ENCODE measurements at regions not wholly inside any gene's neighbourhood (a gene's known extent, or its start where the extent isn't known, plus 50 kb on each side); places are given as distances from the start of the nearest gene placed in this dataset.

DNA sequence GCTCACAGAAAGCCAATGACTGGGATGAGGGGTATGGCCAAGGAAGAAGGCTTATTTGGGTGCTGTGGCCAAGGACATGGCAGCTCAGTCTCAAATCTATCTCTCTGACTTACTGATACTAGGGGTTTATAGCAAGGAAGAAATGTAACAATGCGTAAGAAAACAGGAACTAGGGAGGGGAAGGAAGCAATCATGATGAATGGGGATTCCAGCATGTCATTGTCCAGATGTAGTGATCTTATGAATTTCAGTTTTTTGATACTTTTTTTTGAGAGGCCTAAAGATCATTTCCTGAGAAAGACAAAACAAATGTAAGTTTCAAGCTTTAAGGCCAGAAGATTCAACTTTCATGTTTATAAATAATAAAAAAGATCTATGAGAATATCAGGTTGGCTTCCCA lies 298.6 kb upstream of the FAM98A start:
- H3K36me3 ChIP-seq = no peaks in the 10 kb centered on the region
- TF ChIP-seq CTCF (IDR thresholded peaks at IDR 0.05; ENCODE audit: borderline replicate concordance) = no peak
- no peak overlapping the region for H3K27ac ChIP-seq (replicated peaks)
- no peak overlapping the region for H3K4me3 ChIP-seq
- no peak for DNase-seq
- intact Hi-C loops (cut with micrococcal nuclease) = no loop called here
- peaks cover 3% of the 10 kb centered on the region for H3K9me3 ChIP-seq (replicated peaks)
- no peaks in the 10 kb centered on the region for H3K27me3 ChIP-seq (ENCODE audit: low read depth)
- H3K4me1 ChIP-seq = peaks cover 5% of the 10 kb centered on the region

DNA sequence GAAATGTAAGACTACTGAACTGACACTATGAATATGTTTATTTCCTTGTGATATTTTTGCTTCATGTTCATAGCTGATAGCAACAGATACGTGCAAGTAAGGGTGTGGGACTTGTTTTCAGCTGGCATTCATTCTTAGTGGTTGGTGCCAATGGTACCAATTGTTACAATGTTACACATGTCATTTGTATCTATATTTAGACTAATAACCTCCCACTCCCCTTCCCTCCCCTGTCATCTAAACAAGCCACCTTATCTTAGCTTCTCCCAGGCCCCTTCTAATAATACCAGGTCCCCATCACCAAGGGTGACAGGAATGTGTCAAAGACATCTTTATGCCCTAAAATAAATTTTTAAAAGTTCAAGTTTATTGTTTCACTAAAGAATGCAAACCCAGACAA lies 294.7 kb upstream of the FAM98A start:
- no peak overlapping the region for H3K4me3 ChIP-seq
- H3K4me1 ChIP-seq = peaks cover 14% of the 10 kb centered on the region
- peak overlapping the region; percentile 65 for H3K27ac ChIP-seq (replicated peaks)
- no peaks in the 10 kb centered on the region for H3K27me3 ChIP-seq (ENCODE audit: low read depth)
- TF ChIP-seq CTCF (IDR thresholded peaks at IDR 0.05; ENCODE audit: borderline replicate concordance) = no peak
- intact Hi-C loops (cut with micrococcal nuclease) = no loop called here
- no peak for DNase-seq
- no peaks in the 10 kb centered on the region for H3K36me3 ChIP-seq
- H3K9me3 ChIP-seq (replicated peaks) = peaks cover 3% of the 10 kb centered on the region

DNA sequence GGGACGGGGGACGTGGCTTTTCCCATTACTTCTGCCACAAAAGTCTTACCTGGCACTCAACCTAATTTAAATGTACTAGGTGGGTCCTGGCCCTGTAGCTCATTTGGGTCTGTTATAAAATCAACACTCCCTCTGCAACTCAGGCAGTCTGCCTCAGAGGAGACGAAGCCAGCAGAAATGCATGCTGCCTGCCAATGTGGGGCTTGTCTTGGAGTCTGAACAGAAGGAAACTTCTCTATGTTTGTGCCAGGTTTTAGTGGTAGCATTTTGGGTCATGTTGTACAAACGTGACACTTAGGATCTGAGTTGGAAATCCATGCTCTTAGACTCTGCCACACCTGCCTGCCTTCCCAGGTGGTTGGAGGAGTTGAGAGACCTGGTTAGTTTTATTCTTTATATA lies 292.5 kb upstream of the FAM98A start:
- H3K27ac ChIP-seq (replicated peaks) = peak overlapping the region; percentile 8
- no peaks in the 10 kb centered on the region for H3K27me3 ChIP-seq (ENCODE audit: low read depth)
- no peak for DNase-seq
- intact Hi-C loops (cut with micrococcal nuclease) = no loop called here
- TF ChIP-seq CTCF (IDR thresholded peaks at IDR 0.05; ENCODE audit: borderline replicate concordance) = no peak
- no peak overlapping the region for H3K4me3 ChIP-seq
- no peaks in the 10 kb centered on the region for H3K36me3 ChIP-seq
- H3K9me3 ChIP-seq (replicated peaks) = no peaks in the 10 kb centered on the region
- H3K4me1 ChIP-seq = peaks cover 14% of the 10 kb centered on the region

DNA sequence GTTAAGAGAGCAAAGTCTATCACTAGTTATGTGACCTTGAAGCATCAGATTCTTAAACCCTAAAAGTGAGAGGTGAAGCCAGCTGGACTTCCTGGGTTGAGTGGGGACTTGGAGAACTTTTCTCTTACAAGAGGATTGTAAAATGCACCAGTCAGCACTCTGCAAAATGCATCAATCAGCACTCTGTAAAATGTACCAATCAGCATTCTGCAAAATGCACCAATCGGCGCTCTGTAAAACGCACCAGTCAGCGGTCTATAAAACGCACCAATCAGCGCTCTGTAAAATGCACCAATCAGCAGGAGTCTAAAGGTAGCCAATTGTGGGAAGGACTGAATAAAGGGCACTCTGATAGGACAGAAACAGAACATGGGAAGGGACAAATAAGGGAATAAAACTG lies 291.6 kb upstream of the FAM98A start:
- Histone ChIP-seq H3K9me3 (replicated peaks) (no peaks in the 10 kb centered on the region), H3K4me1 (peaks cover 14% of the 10 kb centered on the region), H3K27ac (replicated peaks) (no peak overlapping the region), H3K27me3 (ENCODE audit: low read depth) (no peaks in the 10 kb centered on the region), H3K36me3 (no peaks in the 10 kb centered on the region), H3K4me3 (no peak overlapping the region)
- intact Hi-C loops (cut with micrococcal nuclease) = no loop called here
- TF ChIP-seq CTCF (IDR thresholded peaks at IDR 0.05; ENCODE audit: borderline replicate concordance) = no peak
- no peak for DNase-seq

GRCh38 chr2:33877348-33878016 lies 278.4 kb upstream of the FAM98A start:
- peaks cover 18% of the 10 kb centered on the region for H3K9me3 ChIP-seq (replicated peaks)
- H3K4me3 ChIP-seq = no peak overlapping the region
- no peaks in the 10 kb centered on the region for H3K36me3 ChIP-seq
- intact Hi-C loops (cut with micrococcal nuclease) = no loop called here
- H3K4me1 ChIP-seq = peaks cover 15% of the 10 kb centered on the region
- no peak for DNase-seq
- peak overlapping the region; percentile 44 for H3K27ac ChIP-seq (replicated peaks)
- H3K27me3 ChIP-seq (ENCODE audit: low read depth) = no peaks in the 10 kb centered on the region
- TF ChIP-seq CTCF (IDR thresholded peaks at IDR 0.05; ENCODE audit: borderline replicate concordance) = no peak

All from left ventricle myocardium inferior (tissue), 1 donor.